Neuronal stem cell (in vitro differentiated cells): ENCODE measurements at regions not wholly inside any gene's neighbourhood (a gene's known extent, or its start where the extent isn't known, plus 50 kb on each side); places are given as distances from the start of the nearest gene placed in this dataset.

Experiments
- DNase-seq: peaks from one replicate; pipeline ENCODE4 v3.0.0-alpha.2; 2013; ENCODE audit warnings: low spot score
- H2AFZ ChIP-seq: one replicate; pipeline ENCODE4 v1.6.1; 2013; ENCODE audit warnings: mild to moderate bottlenecking, low read length, inconsistent platforms
- H2AK5ac ChIP-seq: 2 replicates; pipeline ENCODE4 v1.6.1; 2013; ENCODE audit warnings: low read depth, mild to moderate bottlenecking, inconsistent platforms, low read length, moderate library complexity, mixed read lengths
- H2BK120ac ChIP-seq: 2 replicates; pipeline ENCODE4 v1.6.1; 2013; ENCODE audit warnings: low read depth, mild to moderate bottlenecking, inconsistent platforms, low read length, moderate library complexity, mixed read lengths
- H2BK12ac ChIP-seq: one replicate; pipeline ENCODE4 v1.6.1; 2013; ENCODE audit warnings: low read length, inconsistent platforms
- H2BK15ac ChIP-seq: 2 replicates; pipeline ENCODE4 v1.6.1; 2013; ENCODE audit warnings: mild to moderate bottlenecking, low read length, inconsistent platforms, mixed read lengths
- H2BK5ac ChIP-seq: one replicate; pipeline ENCODE4 v1.6.1; 2013; ENCODE audit warnings: inconsistent platforms, mild to moderate bottlenecking, low read length, moderate library complexity
- H3K14ac ChIP-seq: one replicate; pipeline ENCODE4 v1.6.1; 2013; ENCODE audit warnings: low read length, inconsistent platforms
- H3K18ac ChIP-seq: 2 replicates; pipeline ENCODE4 v1.6.1; 2013; ENCODE audit warnings: low read length, inconsistent platforms
- H3K23ac ChIP-seq: 2 replicates; pipeline ENCODE4 v1.6.1; 2013; ENCODE audit warnings: low read depth, mild to moderate bottlenecking, mixed read lengths, low read length, inconsistent platforms; ENCODE audit not compliant: poor library complexity
- H3K27ac ChIP-seq: replicated peaks from 3 replicates; pipeline ENCODE4 v1.5.1; 2013; ENCODE audit warnings: low read length, inconsistent platforms
- H3K27me3 ChIP-seq, 3 experiments: 2 replicates each; pipeline ENCODE4 v1.6.1; 2013; ENCODE audit warnings: low read length in 3 of 3, mild to moderate bottlenecking in 2 of 3, inconsistent platforms in 1 of 3, low read depth in 1 of 3, mixed read lengths in 1 of 3, moderate library complexity in 1 of 3; ENCODE audit not compliant: control insufficient read depth in 3 of 3, insufficient read depth in 3 of 3
- H3K36me3 ChIP-seq, 2 donors: replicated peaks in 1 of 2; 2 replicates each; pipeline ENCODE4 v1.6.1; 2013; ENCODE audit warnings: low read length in 2 of 2; ENCODE audit not compliant: control insufficient read depth in 2 of 2, insufficient read depth in 2 of 2
- H3K4ac ChIP-seq: 2 replicates; pipeline ENCODE4 v1.6.1; 2013; ENCODE audit warnings: inconsistent platforms, mild to moderate bottlenecking, low read length, moderate library complexity
- H3K4me1 ChIP-seq, 2 donors: 1 replicate in 1 of 2; 2 replicates in 1 of 2; pipeline ENCODE4 v1.6.1; 2013; ENCODE audit warnings: low read length in 2 of 2, low read depth in 1 of 2; ENCODE audit not compliant: control insufficient read depth in 2 of 2, insufficient read depth in 1 of 2
- H3K4me2 ChIP-seq: one replicate; pipeline ENCODE4 v1.6.1; 2013; ENCODE audit warnings: mild to moderate bottlenecking, low read length, inconsistent platforms; ENCODE audit not compliant: insufficient read depth, poor library complexity, severe bottlenecking
- H3K4me3 ChIP-seq, 2 donors: 2 replicates each; pipeline ENCODE4 v1.5.1; 2013; ENCODE audit warnings: low read length in 2 of 2, mild to moderate bottlenecking in 2 of 2, inconsistent platforms in 1 of 2, moderate library complexity in 1 of 2
- H3K79me1 ChIP-seq: one replicate; pipeline ENCODE4 v1.6.1; 2013; ENCODE audit warnings: low read depth, mild to moderate bottlenecking, inconsistent platforms, low read length, moderate library complexity
- H3K9ac ChIP-seq: one replicate; pipeline ENCODE4 v1.6.1; 2013; ENCODE audit warnings: mild to moderate bottlenecking, low read depth, low read length, inconsistent platforms; ENCODE audit not compliant: poor library complexity
- H3K9me3 ChIP-seq, 2 donors: replicated peaks in 1 of 2; 2 replicates each; pipeline versions ENCODE3 to v1.6.1; 2013; ENCODE audit warnings: low read length in 2 of 2, mild to moderate bottlenecking in 2 of 2, inconsistent platforms in 1 of 2, low read depth in 1 of 2, mixed read lengths in 1 of 2, moderate library complexity in 1 of 2; ENCODE audit not compliant: control insufficient read depth in 2 of 2, insufficient read depth in 1 of 2
- H4K8ac ChIP-seq: one replicate; pipeline ENCODE4 v1.6.1; 2013; ENCODE audit warnings: low read depth, mild to moderate bottlenecking, inconsistent platforms, low read length, moderate library complexity
- H4K91ac ChIP-seq: one replicate; pipeline ENCODE4 v1.6.1; 2013; ENCODE audit warnings: low read length, low read depth, mild to moderate bottlenecking, inconsistent platforms; ENCODE audit not compliant: poor library complexity
- WGBS, 2 donors: extraction: QIAGEN DNeasy Blood & Tissue Kit; methylation state at CpG; one replicate each; pipeline ENCODE4 v1.1.7; 2013; ENCODE audit warnings: missing lambda C conversion rate in 2 of 2, mixed read lengths in 1 of 2; ENCODE audit not compliant: insufficient read length in 2 of 2, insufficient replicate concordance in 1 of 2; ENCODE audit errors: extremely low coverage in 2 of 2; 5-methylcytosine and 5-hydroxymethylcytosine counted together

DNA sequence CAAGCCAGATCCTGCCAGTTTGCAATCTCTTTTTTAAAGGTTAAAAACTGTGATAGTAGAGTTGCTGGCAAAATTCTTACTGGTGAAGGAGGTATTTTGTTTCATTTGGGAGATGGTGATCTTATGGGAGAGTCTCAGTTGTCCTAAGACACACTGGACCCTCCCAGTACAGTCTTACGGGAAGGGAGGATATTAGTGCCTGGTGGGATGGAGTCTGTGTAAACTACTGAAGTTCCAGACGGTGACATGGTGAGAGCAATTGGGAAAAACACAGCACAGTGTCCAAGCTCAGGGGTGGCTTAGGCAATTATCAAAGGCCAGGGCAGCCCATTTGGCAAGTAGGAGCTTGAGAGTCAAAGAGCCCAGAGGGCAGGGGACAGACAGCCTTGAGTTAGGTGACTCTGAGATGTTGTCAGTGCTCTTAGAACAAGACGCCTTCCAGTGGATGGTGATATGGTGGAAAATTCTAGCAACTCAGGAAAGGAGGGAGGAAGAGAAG lies 143.7 kb upstream of the CCDC68 start:
- Histone ChIP-seq H3K18ac (no peak overlapping the region), H3K27ac (no peak overlapping the region), H3K4me2 (no peak overlapping the region), H3K9me3 (no peaks in the 10 kb centered on the region), H3K14ac (no peak overlapping the region), H4K8ac (no peak overlapping the region), H3K4me1 (no peaks in the 10 kb centered on the region), H2BK15ac (no peak overlapping the region), H3K27me3 (no peaks in the 10 kb centered on the region), H2BK5ac (no peak overlapping the region), H3K9ac (no peak overlapping the region), H3K79me1 (no peaks in the 10 kb centered on the region), H2BK12ac (no peak overlapping the region), H3K23ac (no peak overlapping the region), H3K4ac (no peak overlapping the region), H3K36me3 (no peaks in the 10 kb centered on the region), H2BK120ac (no peak overlapping the region), H2AFZ (no peak overlapping the region), H2AK5ac (no peak overlapping the region), H3K4me3 (peak overlapping the region in 1 of 2 donors; percentile 4), H4K91ac (no peak overlapping the region)
- WGBS, 2 donors, result no CpG with 5 or more reads among the region's 3 CpGs
- DNase-seq, result no peak

DNA sequence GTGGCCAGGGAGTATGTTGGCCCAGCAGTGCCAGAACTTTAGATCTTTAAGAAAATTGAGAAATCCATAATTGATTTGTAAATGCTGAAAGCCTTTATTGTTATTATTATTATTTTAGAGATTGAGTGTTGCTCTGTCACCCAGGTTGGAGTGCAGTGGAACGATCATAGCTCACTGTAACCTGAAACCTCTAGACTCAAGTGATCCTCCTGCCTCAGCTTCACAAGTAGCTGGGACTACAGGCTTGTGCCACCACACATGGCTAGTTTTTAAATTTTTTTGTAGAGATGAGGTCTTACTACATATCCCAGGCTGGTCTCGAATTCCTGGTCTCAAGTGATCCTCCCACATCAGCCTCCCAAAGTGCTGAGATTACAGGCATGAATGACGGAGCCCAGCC lies 143.2 kb upstream of the CCDC68 start:
- H3K27ac ChIP-seq, result no peak overlapping the region
- H4K91ac ChIP-seq, result no peak overlapping the region
- no peak overlapping the region for H3K14ac ChIP-seq
- no peak overlapping the region for H3K4me2 ChIP-seq
- H2BK5ac ChIP-seq, result no peak overlapping the region
- H3K23ac ChIP-seq, result no peak overlapping the region
- no peak overlapping the region for H3K4me3 ChIP-seq
- H3K36me3 ChIP-seq, result no peaks in the 10 kb centered on the region
- DNase-seq, result no peak
- no peak overlapping the region for H2BK120ac ChIP-seq
- H3K79me1 ChIP-seq, result no peaks in the 10 kb centered on the region
- H2AFZ ChIP-seq, result no peak overlapping the region
- no peak overlapping the region for H2AK5ac ChIP-seq
- no peaks in the 10 kb centered on the region for H3K27me3 ChIP-seq
- H3K4me1 ChIP-seq, result peaks cover 0 to 4% of the 10 kb centered on the region in 2 donors
- no peak overlapping the region for H2BK15ac ChIP-seq
- H3K18ac ChIP-seq, result no peak overlapping the region
- H2BK12ac ChIP-seq, result no peak overlapping the region
- H3K9me3 ChIP-seq, result no peaks in the 10 kb centered on the region
- H3K4ac ChIP-seq, result no peak overlapping the region
- H4K8ac ChIP-seq, result no peak overlapping the region
- WGBS, 2 donors, result no CpG with 5 or more reads among the region's 3 CpGs
- no peak overlapping the region for H3K9ac ChIP-seq

DNA sequence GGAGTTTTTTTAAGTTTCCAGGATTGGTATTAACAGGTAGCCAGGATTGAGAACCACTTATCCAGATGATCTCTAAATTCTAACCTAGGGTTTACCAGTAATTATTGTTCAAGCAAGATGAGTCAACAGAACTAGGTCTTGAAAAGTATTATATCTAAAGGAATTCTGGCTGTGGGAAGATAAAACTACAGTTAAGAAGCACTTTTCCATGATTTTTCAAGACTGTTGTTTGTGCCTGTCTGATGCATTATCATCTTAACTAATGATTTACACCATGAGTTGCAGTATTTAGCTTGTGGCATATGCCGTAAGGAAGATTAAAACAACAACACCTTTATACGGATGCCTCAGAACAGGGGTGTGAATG lies 142.2 kb upstream of the CCDC68 start:
- Histone ChIP-seq H3K9me3 (no peaks in the 10 kb centered on the region), H3K9ac (no peak overlapping the region), H2BK12ac (no peak overlapping the region), H3K4ac (no peak overlapping the region), H2BK5ac (no peak overlapping the region), H2AFZ (no peak overlapping the region), H3K36me3 (no peaks in the 10 kb centered on the region), H3K4me1 (peaks cover 0 to 4% of the 10 kb centered on the region in 2 donors), H2BK120ac (no peak overlapping the region), H4K91ac (no peak overlapping the region), H4K8ac (no peak overlapping the region), H2BK15ac (no peak overlapping the region), H3K27ac (no peak overlapping the region), H3K14ac (no peak overlapping the region), H3K27me3 (no peaks in the 10 kb centered on the region), H3K18ac (no peak overlapping the region), H3K4me3 (no peak overlapping the region), H2AK5ac (no peak overlapping the region), H3K23ac (no peak overlapping the region), H3K79me1 (no peaks in the 10 kb centered on the region), H3K4me2 (no peak overlapping the region)
- no peak for DNase-seq
- no CpG with 5 or more reads among the region's 2 CpGs for WGBS, 2 donors

DNA sequence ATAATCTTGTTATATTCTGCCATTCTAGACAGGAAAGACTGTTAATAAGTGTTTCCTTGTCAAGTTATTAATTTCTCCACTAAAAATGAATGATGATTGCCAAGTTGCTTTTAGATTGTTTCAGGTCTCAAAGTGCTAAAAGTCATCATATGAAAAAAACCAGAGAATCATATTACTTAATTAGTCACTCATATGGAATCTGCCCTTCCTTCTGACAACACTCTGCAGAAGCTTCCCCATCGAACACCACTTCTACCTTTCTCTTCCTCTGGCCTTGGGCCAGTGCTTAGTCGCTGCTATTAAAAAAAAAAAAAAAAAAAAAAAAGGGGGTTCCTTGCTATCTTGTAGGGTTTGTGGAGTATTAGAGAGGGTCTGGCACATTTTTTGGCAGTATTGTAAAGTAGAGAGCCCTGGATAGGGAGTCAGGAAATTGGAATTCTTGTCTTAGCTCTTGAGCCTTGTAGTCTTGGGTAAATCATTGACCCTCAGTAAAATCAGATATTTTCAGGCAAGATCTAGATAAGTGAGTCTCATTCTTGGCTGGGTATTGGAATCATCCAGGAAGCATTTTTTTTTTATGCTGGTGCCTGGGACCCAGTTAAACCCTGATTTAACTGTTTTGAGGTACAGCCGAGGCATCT lies 141.7 kb upstream of the CCDC68 start:
- Histone ChIP-seq H3K27me3 (no peaks in the 10 kb centered on the region), H3K4me3 (no peak overlapping the region), H3K79me1 (no peaks in the 10 kb centered on the region), H3K9ac (no peak overlapping the region), H3K9me3 (no peaks in the 10 kb centered on the region), H3K27ac (no peak overlapping the region), H2BK5ac (no peak overlapping the region), H2BK12ac (no peak overlapping the region), H2AFZ (no peak overlapping the region), H2BK120ac (no peak overlapping the region), H3K36me3 (no peaks in the 10 kb centered on the region), H4K91ac (no peak overlapping the region), H3K14ac (no peak overlapping the region), H3K4ac (no peak overlapping the region), H2BK15ac (no peak overlapping the region), H3K4me2 (no peak overlapping the region), H3K4me1 (peaks cover 0 to 4% of the 10 kb centered on the region in 2 donors), H3K23ac (no peak overlapping the region), H2AK5ac (no peak overlapping the region), H3K18ac (no peak overlapping the region), H4K8ac (no peak overlapping the region)
- no CpG with 5 or more reads among the region's 3 CpGs for WGBS, 2 donors
- DNase-seq, result no peak
